G401.6 (cell line): ENCODE measurements at regions not wholly inside any gene's neighbourhood (a gene's known extent, or its start where the extent isn't known, plus 50 kb on each side); places are given as distances from the start of the nearest gene placed in this dataset.
"Not testable (repeated sequence)": the region's sequence is repeated elsewhere in the genome, so short reads cannot be mapped to it uniquely, and the experiment has no call there.

Source experiments
- FAIRE-seq: peaks from 2 replicates; lab custom pipeline; 2012; peaks lifted over from hg19 to GRCh38; lab: Jason Lieb, UNC

- FAIRE-seq, result no peak
These were observed 56.3 kb downstream of the SOX14 start for GRCh38 chr3:137820366-137820765.

- no peak for FAIRE-seq
These were observed 71.0 kb downstream of the SOX14 start for GRCh38 chr3:137835096-137835495.

GRCh38 chr3:137845194-137845593 lies 81.1 kb downstream of the SOX14 start:
- FAIRE-seq, result no peak

- no peak for FAIRE-seq
These were observed 81.6 kb downstream of the SOX14 start for GRCh38 chr3:137845666-137846065.

- FAIRE-seq, result no peak
These were observed 88.3 kb downstream of the SOX14 start for GRCh38 chr3:137852391-137852830.

GRCh38 chr3:137854533-137855261 lies 90.6 kb downstream of the SOX14 start:
- no peak for FAIRE-seq

- FAIRE-seq, result no peak
These were observed 101.9 kb downstream of the SOX14 start for GRCh38 chr3:137866001-137866400.

GRCh38 chr3:137866933-137867332 lies 102.8 kb downstream of the SOX14 start:
- FAIRE-seq, result no peak

GRCh38 chr3:137867611-137868010 lies 103.5 kb downstream of the SOX14 start:
- FAIRE-seq, result no peak

- FAIRE-seq, result no peak
These were observed 104.9 kb downstream of the SOX14 start for GRCh38 chr3:137869022-137869421.

- not testable (repeated sequence) for FAIRE-seq
These were observed 108.5 kb downstream of the SOX14 start for GRCh38 chr3:137872589-137872988.

GRCh38 chr3:137896842-137897241 lies 113.1 kb upstream of the CLDN18 start:
- FAIRE-seq, result not testable (repeated sequence)

GRCh38 chr3:137906985-137907649 lies 102.8 kb upstream of the CLDN18 start:
- no peak for FAIRE-seq

GRCh38 chr3:137924628-137925027 lies 85.3 kb upstream of the CLDN18 start:
- FAIRE-seq, result no peak

- FAIRE-seq, result no peak
These were observed 84.9 kb upstream of the CLDN18 start for GRCh38 chr3:137925080-137925479.

GRCh38 chr3:137926991-137927390 lies 83.0 kb upstream of the CLDN18 start:
- no peak for FAIRE-seq

- FAIRE-seq, result no peak
These were observed 79.0 kb upstream of the CLDN18 start for GRCh38 chr3:137930976-137931375.

GRCh38 chr3:137938876-137939275 lies 71.1 kb upstream of the CLDN18 start:
- no peak for FAIRE-seq

GRCh38 chr3:137944593-137944992 lies 65.4 kb upstream of the CLDN18 start:
- no peak for FAIRE-seq

- peak; percentile 75 for FAIRE-seq
These were observed 63.5 kb upstream of the CLDN18 start for GRCh38 chr3:137946356-137946973.

- no peak for FAIRE-seq
These were observed 62.8 kb upstream of the CLDN18 start for GRCh38 chr3:137947117-137947516.

GRCh38 chr3:137948400-137949072 lies 61.4 kb upstream of the CLDN18 start:
- no peak for FAIRE-seq

- no peak for FAIRE-seq
These were observed 51.3 kb upstream of the CLDN18 start for GRCh38 chr3:137958636-137959035.
